ENCODE measurements at regions not wholly inside any gene's neighbourhood (a gene's known extent, or its start where the extent isn't known, plus 50 kb on each side); places are given as distances from the start of the nearest gene placed in this dataset.

GRCh38 chr2:64383881-64384280 is 70.1 kb upstream of the LGALSL start:
- H3K27me3 Mint-ChIP-seq (ENCODE audit: low read depth in 3 of 3): peaks cover 0 to 3% (median 0%) of the 10 kb centered on the region in 3 donors
- no peak for DNase-seq
- no peak overlapping the region for H2AFZ ChIP-seq (ENCODE audit: insufficient read depth, low read depth, low read length, poor library complexity, severe bottlenecking)
- H3K27ac Mint-ChIP-seq: no peak overlapping the region
- no peak for TF ChIP-seq CTCF (IDR thresholded peaks at IDR 0.05)
- no peaks in the 10 kb centered on the region for H3K79me2 ChIP-seq (ENCODE audit: insufficient read depth, low read length)
- H3K9ac ChIP-seq (ENCODE audit: insufficient read depth, low read length, poor library complexity, severe bottlenecking): no peak overlapping the region
- H3K4me1 Mint-ChIP-seq: peaks cover 15% of the 10 kb centered on the region
- no CpG with 5 or more reads among the region's 3 CpGs for WGBS (ENCODE audit: insufficient coverage)
- intact Hi-C loops (cut with micrococcal nuclease): no loop called here
- no peak overlapping the region for H3K4me3 Mint-ChIP-seq
- H3K4me1 ChIP-seq (ENCODE audit: control insufficient read depth in 1 of 2, insufficient read depth in 2 of 2, low read length in 2 of 2): peaks cover 8 to 11% of the 10 kb centered on the region in 2 donors
- no peak overlapping the region for H3K4me2 ChIP-seq (replicated peaks; ENCODE audit: extremely low read depth, low read length, poor library complexity, severe bottlenecking)
- H3K36me3 ChIP-seq (replicated peaks in 1 of 2; ENCODE audit: control insufficient read depth in 1 of 2, insufficient read depth in 2 of 2, low read length in 2 of 2): no peaks in the 10 kb centered on the region
- no peaks in the 10 kb centered on the region for H3K36me3 Mint-ChIP-seq
- no peak overlapping the region for H3K27ac ChIP-seq (ENCODE audit: low read depth in 1 of 2, low read length in 2 of 2)
- H3K27me3 ChIP-seq (ENCODE audit: control insufficient read depth in 2 of 2, insufficient read depth in 2 of 2, low read length in 2 of 2): no peaks in the 10 kb centered on the region
- H3K4me3 ChIP-seq (replicated peaks in 1 of 3; ENCODE audit: low read depth in 2 of 3, low read length in 3 of 3): no peak overlapping the region
- H3K9me3 Mint-ChIP-seq: peaks cover 0 to 2% (median 0%) of the 10 kb centered on the region in 7 donors
- H3K9me3 ChIP-seq (replicated peaks in 1 of 2; ENCODE audit: control insufficient read depth in 1 of 2, insufficient read depth in 1 of 2, low read length in 2 of 2): no peaks in the 10 kb centered on the region
- no peaks in the 10 kb centered on the region for H4K20me1 ChIP-seq (ENCODE audit: insufficient read depth, low read length)

DNA sequence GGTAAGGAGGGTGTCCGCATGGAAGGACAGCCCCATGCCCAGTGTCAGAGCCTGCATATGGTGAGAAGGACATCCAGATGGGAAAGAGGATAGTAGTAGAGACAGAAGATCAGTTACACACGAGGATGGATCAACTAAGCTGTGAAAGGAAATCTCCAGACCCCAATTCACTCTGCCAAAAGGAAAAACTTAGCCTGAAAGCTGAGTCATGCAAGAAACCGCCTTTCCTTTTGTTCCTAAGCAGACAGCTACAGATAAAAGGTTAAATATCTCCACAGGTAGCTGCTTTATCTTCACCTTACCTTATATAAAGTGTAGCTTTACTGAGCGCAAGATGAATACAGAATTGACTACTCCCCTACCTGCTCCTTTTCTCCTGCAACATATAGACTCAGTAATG is 67.3 kb upstream of the LGALSL start:
- H4K20me1 ChIP-seq (ENCODE audit: insufficient read depth, low read length): no peaks in the 10 kb centered on the region
- no peak overlapping the region for H3K27ac Mint-ChIP-seq
- H3K9me3 ChIP-seq (replicated peaks in 1 of 2; ENCODE audit: control insufficient read depth in 1 of 2, insufficient read depth in 1 of 2, low read length in 2 of 2): peaks cover 0 to 2% of the 10 kb centered on the region in 2 donors
- no peak overlapping the region for H3K4me3 ChIP-seq (replicated peaks in 1 of 3; ENCODE audit: low read depth in 2 of 3, low read length in 3 of 3)
- peaks cover 18% of the 10 kb centered on the region for H3K4me1 Mint-ChIP-seq
- H3K4me1 ChIP-seq (ENCODE audit: control insufficient read depth in 1 of 2, insufficient read depth in 2 of 2, low read length in 2 of 2): peaks cover 8 to 11% of the 10 kb centered on the region in 2 donors
- intact Hi-C loops (cut with micrococcal nuclease): no loop called here
- H3K27me3 ChIP-seq (ENCODE audit: control insufficient read depth in 2 of 2, insufficient read depth in 2 of 2, low read length in 2 of 2): no peaks in the 10 kb centered on the region
- no peak for DNase-seq
- no peak overlapping the region for H3K4me3 Mint-ChIP-seq
- H3K36me3 Mint-ChIP-seq: no peaks in the 10 kb centered on the region
- no peak overlapping the region for H3K4me2 ChIP-seq (replicated peaks; ENCODE audit: extremely low read depth, low read length, poor library complexity, severe bottlenecking)
- peaks cover 0 to 3% (median 0%) of the 10 kb centered on the region in 3 donors for H3K27me3 Mint-ChIP-seq (ENCODE audit: low read depth in 3 of 3)
- no peak for TF ChIP-seq CTCF (IDR thresholded peaks at IDR 0.05)
- no peak overlapping the region for H3K27ac ChIP-seq (ENCODE audit: low read depth in 1 of 2, low read length in 2 of 2)
- no peak overlapping the region for H3K9ac ChIP-seq (ENCODE audit: insufficient read depth, low read length, poor library complexity, severe bottlenecking)
- H2AFZ ChIP-seq (ENCODE audit: insufficient read depth, low read depth, low read length, poor library complexity, severe bottlenecking): no peak overlapping the region
- no peaks in the 10 kb centered on the region for H3K79me2 ChIP-seq (ENCODE audit: insufficient read depth, low read length)
- 90% methylated on average over 2 of the region's 4 CpGs for WGBS (ENCODE audit: insufficient coverage)
- peaks cover 2 to 16% (median 10%) of the 10 kb centered on the region in 7 donors for H3K9me3 Mint-ChIP-seq
- no peaks in the 10 kb centered on the region for H3K36me3 ChIP-seq (replicated peaks in 1 of 2; ENCODE audit: control insufficient read depth in 1 of 2, insufficient read depth in 2 of 2, low read length in 2 of 2)
